Activated naive CD4-positive, alpha-beta T cell treated with anti-CD3 and anti-CD28 coated beads, Interleukin-2, amount 50 U/mL, for 24 hours (primary cell): ENCODE measurements at regions not wholly inside any gene's neighbourhood (a gene's known extent, or its start where the extent isn't known, plus 50 kb on each side); places are given as distances from the start of the nearest gene placed in this dataset.
"Not testable (repeated sequence)": the region's sequence is repeated elsewhere in the genome, so short reads cannot be mapped to it uniquely, and the experiment has no call there.

ENCODE experiments used
- H3K27ac Mint-ChIP-seq: one replicate; pipeline ENCODE4 v1.8.0; 2021; ENCODE audit warnings: mild to moderate bottlenecking, mixed read lengths
- H3K27me3 Mint-ChIP-seq: one replicate; pipeline ENCODE4 v1.8.0; 2021; ENCODE audit warnings: mixed read lengths
- H3K36me3 Mint-ChIP-seq: one replicate; pipeline ENCODE4 v1.8.0; 2021; ENCODE audit warnings: mixed read lengths
- H3K4me1 Mint-ChIP-seq: one replicate; pipeline ENCODE4 v1.8.0; 2021; ENCODE audit warnings: mixed read lengths
- H3K4me3 Mint-ChIP-seq: one replicate; pipeline ENCODE4 v1.8.0; 2021; ENCODE audit warnings: mild to moderate bottlenecking, mixed read lengths
- H3K9me3 Mint-ChIP-seq: one replicate; pipeline ENCODE4 v1.8.0; 2021; ENCODE audit warnings: mixed read lengths

GRCh38 chr15:31223478-31224350 is 102.9 kb upstream of the KLF13 start:
- H3K36me3 Mint-ChIP-seq, result no peaks in the 10 kb centered on the region
- H3K4me1 Mint-ChIP-seq, result peaks cover 34% of the 10 kb centered on the region
- H3K4me3 Mint-ChIP-seq, result peak overlapping the region; percentile 23
- H3K9me3 Mint-ChIP-seq, result no peaks in the 10 kb centered on the region
- H3K27ac Mint-ChIP-seq, result no peak overlapping the region
- no peaks in the 10 kb centered on the region for H3K27me3 Mint-ChIP-seq

GRCh38 chr15:31224661-31225060 is 102.0 kb upstream of the KLF13 start:
- Mint-ChIP-seq H3K4me1 (peaks cover 34% of the 10 kb centered on the region), H3K27ac (peak overlapping the region; percentile 17)
- not testable (repeated sequence) for H3K36me3 Mint-ChIP-seq, H3K27me3 Mint-ChIP-seq, H3K4me3 Mint-ChIP-seq, H3K9me3 Mint-ChIP-seq

DNA sequence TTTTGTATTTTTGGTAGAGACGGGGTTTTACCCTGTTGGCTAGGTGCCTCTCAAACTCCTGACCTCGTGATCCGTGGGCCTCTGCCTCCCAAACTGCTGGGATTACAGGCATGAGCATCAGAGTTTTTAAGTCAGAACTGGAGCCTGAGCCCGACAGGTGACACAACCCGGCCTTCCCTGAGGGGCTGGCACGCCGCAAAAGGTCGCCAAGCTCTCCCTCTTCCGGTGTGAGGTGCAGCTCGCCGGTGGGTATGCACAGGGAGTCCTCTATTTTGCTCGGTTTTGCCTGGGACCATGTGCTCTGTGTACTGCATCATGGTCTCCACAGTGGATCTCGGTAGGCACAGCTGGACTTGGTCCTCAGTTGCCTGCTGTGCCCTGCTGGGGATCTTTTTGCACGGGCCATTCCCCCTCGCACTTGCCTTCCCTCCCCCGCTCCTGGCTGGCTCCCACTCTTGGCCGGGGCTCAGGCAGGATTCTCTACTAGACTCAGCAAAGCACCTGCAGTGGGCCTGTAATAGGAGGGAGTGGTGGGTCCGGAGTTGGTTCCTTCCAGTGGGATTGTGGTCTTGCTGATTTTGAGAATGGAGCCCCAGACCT is 101.2 kb upstream of the KLF13 start:
- peaks cover 28% of the 10 kb centered on the region for H3K4me1 Mint-ChIP-seq
- no peaks in the 10 kb centered on the region for H3K36me3 Mint-ChIP-seq
- H3K4me3 Mint-ChIP-seq, result no peak overlapping the region
- no peak overlapping the region for H3K27ac Mint-ChIP-seq
- H3K27me3 Mint-ChIP-seq, result no peaks in the 10 kb centered on the region
- no peaks in the 10 kb centered on the region for H3K9me3 Mint-ChIP-seq

- Mint-ChIP-seq H3K9me3 (no peaks in the 10 kb centered on the region), H3K4me1 (peaks cover 24% of the 10 kb centered on the region), H3K36me3 (no peaks in the 10 kb centered on the region), H3K4me3 (no peak overlapping the region), H3K27me3 (no peaks in the 10 kb centered on the region), H3K27ac (no peak overlapping the region)
These were observed 100.6 kb upstream of the KLF13 start for GRCh38 chr15:31226021-31226420.

DNA sequence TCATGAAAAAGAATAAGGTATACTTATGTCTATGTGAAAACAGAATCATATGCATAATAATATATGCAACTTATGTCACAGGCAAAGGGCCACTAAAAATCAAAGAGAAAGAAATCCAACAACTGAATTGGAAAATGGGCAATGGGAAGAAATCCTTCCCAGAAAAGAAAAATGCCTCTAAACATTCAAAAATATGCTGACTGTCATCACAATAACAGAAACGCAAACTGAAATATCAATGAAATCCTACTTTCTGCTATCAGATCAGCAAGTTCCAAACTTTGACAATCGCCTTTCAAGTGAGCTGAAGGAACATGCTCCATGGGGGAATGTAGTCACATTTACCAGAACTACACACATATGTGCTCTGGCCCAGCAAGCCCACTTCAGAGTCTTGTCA is 99.4 kb upstream of the KLF13 start:
- peak overlapping the region; percentile 30 for H3K27ac Mint-ChIP-seq
- no peaks in the 10 kb centered on the region for H3K27me3 Mint-ChIP-seq
- H3K4me3 Mint-ChIP-seq, result no peak overlapping the region
- peaks cover 22% of the 10 kb centered on the region for H3K4me1 Mint-ChIP-seq
- H3K9me3 Mint-ChIP-seq, result no peaks in the 10 kb centered on the region
- no peaks in the 10 kb centered on the region for H3K36me3 Mint-ChIP-seq

GRCh38 chr15:31228011-31228484 is 98.6 kb upstream of the KLF13 start:
- H3K9me3 Mint-ChIP-seq, result no peaks in the 10 kb centered on the region
- H3K27me3 Mint-ChIP-seq, result no peaks in the 10 kb centered on the region
- no peak overlapping the region for H3K4me3 Mint-ChIP-seq
- no peak overlapping the region for H3K27ac Mint-ChIP-seq
- peaks cover 14% of the 10 kb centered on the region for H3K4me1 Mint-ChIP-seq
- no peaks in the 10 kb centered on the region for H3K36me3 Mint-ChIP-seq

- no peaks in the 10 kb centered on the region for H3K9me3 Mint-ChIP-seq
- no peak overlapping the region for H3K4me3 Mint-ChIP-seq
- H3K27me3 Mint-ChIP-seq, result no peaks in the 10 kb centered on the region
- H3K36me3 Mint-ChIP-seq, result no peaks in the 10 kb centered on the region
- no peak overlapping the region for H3K27ac Mint-ChIP-seq
- peaks cover 6% of the 10 kb centered on the region for H3K4me1 Mint-ChIP-seq
These were observed 97.4 kb upstream of the KLF13 start for GRCh38 chr15:31228980-31229826.

- no peak overlapping the region for H3K27ac Mint-ChIP-seq
- H3K4me3 Mint-ChIP-seq, result no peak overlapping the region
- H3K27me3 Mint-ChIP-seq, result no peaks in the 10 kb centered on the region
- H3K9me3 Mint-ChIP-seq, result no peaks in the 10 kb centered on the region
- H3K4me1 Mint-ChIP-seq, result peaks cover 3% of the 10 kb centered on the region
- H3K36me3 Mint-ChIP-seq, result no peaks in the 10 kb centered on the region
These were observed 95.8 kb upstream of the KLF13 start for GRCh38 chr15:31230630-31231485.

DNA sequence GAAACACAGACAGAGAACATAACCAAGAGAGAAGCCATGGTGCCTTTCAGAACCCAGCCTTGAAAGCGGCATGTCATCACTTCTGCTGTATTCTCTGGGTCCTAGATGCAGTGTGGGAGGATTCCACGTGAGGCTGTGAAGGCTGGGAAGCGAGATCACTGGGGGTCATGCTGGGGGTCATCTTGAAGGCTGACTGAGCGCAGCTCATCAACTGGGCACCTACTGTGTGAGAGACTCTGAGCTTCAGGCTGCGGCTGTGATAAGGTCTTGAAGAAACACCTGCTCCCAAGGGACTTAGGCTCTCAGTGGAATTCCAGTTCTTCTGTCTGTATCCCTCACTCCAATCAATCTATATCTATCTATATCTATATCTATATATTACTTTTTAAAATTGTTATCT is 91.8 kb upstream of the KLF13 start:
- H3K27ac Mint-ChIP-seq, result no peak overlapping the region
- H3K27me3 Mint-ChIP-seq, result no peaks in the 10 kb centered on the region
- no peak overlapping the region for H3K4me3 Mint-ChIP-seq
- H3K9me3 Mint-ChIP-seq, result no peaks in the 10 kb centered on the region
- peaks cover 18% of the 10 kb centered on the region for H3K4me1 Mint-ChIP-seq
- H3K36me3 Mint-ChIP-seq, result no peaks in the 10 kb centered on the region

DNA sequence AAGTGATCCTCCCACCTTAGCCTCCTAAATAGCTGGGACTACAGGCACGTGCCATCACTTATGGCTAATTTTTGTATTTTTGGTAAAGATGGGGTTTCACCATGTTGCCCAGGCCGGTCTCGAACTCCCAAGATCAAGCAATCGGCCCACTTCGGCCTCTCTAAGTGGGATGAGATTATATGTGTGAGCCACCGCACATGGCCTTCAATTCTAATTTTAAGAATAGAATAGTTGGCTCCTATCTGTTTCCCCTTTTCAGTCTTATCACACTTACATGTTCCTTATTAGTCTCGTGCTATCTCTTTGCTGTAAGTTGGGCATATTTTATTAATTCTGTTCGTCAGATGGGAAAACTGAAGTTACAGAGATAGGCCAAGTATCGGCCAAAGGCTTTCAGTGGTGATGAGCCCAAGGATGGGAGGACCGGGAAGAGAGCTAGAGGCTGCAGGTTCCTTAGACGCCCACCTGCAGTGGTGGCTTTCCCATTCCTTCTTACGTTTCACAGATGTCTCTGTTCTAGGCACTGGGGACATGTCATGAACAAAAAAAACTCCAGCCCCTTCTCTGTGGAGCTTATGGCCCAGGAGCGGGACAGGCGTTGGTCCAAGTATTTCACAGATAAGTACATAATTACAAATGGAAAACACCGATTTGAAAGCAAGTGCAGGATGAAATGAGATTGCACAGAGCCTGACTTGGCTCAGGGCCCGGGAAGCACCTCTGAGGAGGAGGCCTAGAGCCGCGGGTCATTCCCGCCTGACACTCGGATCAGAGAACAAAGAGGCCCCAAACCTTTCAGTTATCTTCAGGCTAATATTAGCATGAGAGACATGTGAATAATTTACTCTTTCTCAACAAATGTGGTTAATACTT is 91.1 kb upstream of the KLF13 start:
- no peaks in the 10 kb centered on the region for H3K36me3 Mint-ChIP-seq
- no peak overlapping the region for H3K27ac Mint-ChIP-seq
- no peaks in the 10 kb centered on the region for H3K9me3 Mint-ChIP-seq
- H3K4me3 Mint-ChIP-seq, result no peak overlapping the region
- peaks cover 21% of the 10 kb centered on the region for H3K4me1 Mint-ChIP-seq
- H3K27me3 Mint-ChIP-seq, result no peaks in the 10 kb centered on the region

GRCh38 chr15:31236184-31237042 is 90.2 kb upstream of the KLF13 start:
- H3K27ac Mint-ChIP-seq, result no peak overlapping the region
- peaks cover 26% of the 10 kb centered on the region for H3K4me1 Mint-ChIP-seq
- no peaks in the 10 kb centered on the region for H3K27me3 Mint-ChIP-seq
- H3K36me3 Mint-ChIP-seq, result no peaks in the 10 kb centered on the region
- no peak overlapping the region for H3K4me3 Mint-ChIP-seq
- no peaks in the 10 kb centered on the region for H3K9me3 Mint-ChIP-seq

- H3K4me1 Mint-ChIP-seq, result peaks cover 32% of the 10 kb centered on the region
- H3K27me3 Mint-ChIP-seq, result no peaks in the 10 kb centered on the region
- H3K9me3 Mint-ChIP-seq, result no peaks in the 10 kb centered on the region
- H3K4me3 Mint-ChIP-seq, result no peak overlapping the region
- no peak overlapping the region for H3K27ac Mint-ChIP-seq
- no peaks in the 10 kb centered on the region for H3K36me3 Mint-ChIP-seq
These were observed 89.7 kb upstream of the KLF13 start for GRCh38 chr15:31237043-31237324.

DNA sequence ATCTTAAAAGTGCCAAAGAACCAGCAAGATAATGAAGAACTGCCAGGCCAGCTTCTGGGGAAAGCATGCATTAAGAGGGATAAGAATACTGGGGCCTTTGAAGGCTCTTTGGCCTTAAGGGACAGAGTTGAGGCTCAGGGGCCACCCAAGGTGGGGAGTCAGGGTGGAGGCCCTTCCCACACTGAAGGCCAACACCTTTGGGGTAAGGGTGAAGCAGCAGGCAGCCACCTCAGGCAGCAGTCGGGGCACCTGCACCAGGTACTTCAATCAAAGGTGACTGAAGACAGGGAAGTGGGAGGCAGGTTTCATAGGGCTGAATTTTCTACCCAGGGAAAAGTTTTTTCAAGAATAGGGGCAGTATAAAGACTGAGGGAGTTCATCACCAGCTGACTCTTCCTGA is 87.7 kb upstream of the KLF13 start:
- Mint-ChIP-seq H3K4me1 (peaks cover 32% of the 10 kb centered on the region), H3K9me3 (no peaks in the 10 kb centered on the region), H3K36me3 (no peaks in the 10 kb centered on the region), H3K27ac (peak overlapping the region; percentile 72), H3K27me3 (no peaks in the 10 kb centered on the region), H3K4me3 (no peak overlapping the region)

DNA sequence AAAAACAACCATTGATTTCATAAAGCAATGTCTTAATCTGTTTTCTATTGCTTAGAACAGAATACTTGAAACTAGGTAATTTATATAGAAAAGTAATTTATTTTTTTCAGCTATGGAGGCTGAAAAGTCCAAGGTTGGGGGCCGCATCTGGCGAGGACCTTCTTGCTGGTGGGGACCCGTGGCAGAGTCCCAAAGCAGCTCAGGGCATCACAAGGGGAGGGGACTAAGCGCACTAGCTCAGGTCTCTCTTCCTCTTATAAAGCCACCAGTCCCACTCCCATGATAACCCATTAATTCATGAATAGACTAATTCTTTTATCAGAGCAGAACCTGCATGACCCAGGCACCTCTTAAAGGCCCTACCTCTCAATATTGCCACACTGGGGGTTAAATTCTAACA is 87.2 kb upstream of the KLF13 start:
- H3K36me3 Mint-ChIP-seq, result no peaks in the 10 kb centered on the region
- H3K9me3 Mint-ChIP-seq, result no peaks in the 10 kb centered on the region
- no peaks in the 10 kb centered on the region for H3K27me3 Mint-ChIP-seq
- no peak overlapping the region for H3K4me3 Mint-ChIP-seq
- peak overlapping the region; percentile 72 for H3K27ac Mint-ChIP-seq
- H3K4me1 Mint-ChIP-seq, result peaks cover 32% of the 10 kb centered on the region
